Motor neuron (in vitro differentiated cells): ENCODE measurements at regions not wholly inside any gene's neighbourhood (a gene's known extent, or its start where the extent isn't known, plus 50 kb on each side); places are given as distances from the start of the nearest gene placed in this dataset.

Experiments used
- ATAC-seq, 8 experiments: fragments of 200-7000 bp; cut with Tn5 transposase; replicated peaks in 6 of 8; 2 replicates each; pipeline ENCODE4 v1.8.0; 2021; ENCODE audit warnings: mild to moderate bottlenecking in 8 of 8, moderate library complexity in 8 of 8
- H3K27ac ChIP-seq, 2 donors: fragments of 250-450 bp; sonication (Bioruptor Pico); 2 replicates each; pipeline ENCODE4 v1.9.0; 2021; ENCODE audit warnings: antibody characterized with exemption in 2 of 2, mild to moderate bottlenecking in 2 of 2, moderate library complexity in 1 of 2
- H3K4me1 ChIP-seq, 2 donors: fragments of 250-450 bp; sonication (Bioruptor Pico); replicated peaks in 1 of 2; 2 replicates each; pipeline ENCODE4 v1.6.1; 2021; ENCODE audit warnings: antibody characterized with exemption in 2 of 2, mild to moderate bottlenecking in 2 of 2, moderate library complexity in 1 of 2
- H3K4me3 ChIP-seq, 5 donors: fragments of 250-450 bp; sonication (Bioruptor Pico); 2 replicates each; pipeline ENCODE4 v1.9.0; 2021; ENCODE audit warnings: antibody characterized with exemption in 5 of 5, mild to moderate bottlenecking in 5 of 5, moderate library complexity in 4 of 5
- WGBS, 10 experiments: fragments of 450-650 bp; shearing (Covaris generic); methylation state at CpG; one replicate each; pipeline ENCODE4 v1.0.0; 2022; 5-methylcytosine and 5-hydroxymethylcytosine counted together
- in situ Hi-C, 9 experiments: fragments of 400-800 bp; cut with MboI; loops; one replicate each; pipeline ENCODE4 v1.15.0; 2021; ENCODE audit warnings: low sequenced_read_pairs in 9 of 9, low pct_unique_long_range_greater_than_20kb in 2 of 9; ENCODE audit not compliant: unreplicated experiment in 9 of 9

DNA sequence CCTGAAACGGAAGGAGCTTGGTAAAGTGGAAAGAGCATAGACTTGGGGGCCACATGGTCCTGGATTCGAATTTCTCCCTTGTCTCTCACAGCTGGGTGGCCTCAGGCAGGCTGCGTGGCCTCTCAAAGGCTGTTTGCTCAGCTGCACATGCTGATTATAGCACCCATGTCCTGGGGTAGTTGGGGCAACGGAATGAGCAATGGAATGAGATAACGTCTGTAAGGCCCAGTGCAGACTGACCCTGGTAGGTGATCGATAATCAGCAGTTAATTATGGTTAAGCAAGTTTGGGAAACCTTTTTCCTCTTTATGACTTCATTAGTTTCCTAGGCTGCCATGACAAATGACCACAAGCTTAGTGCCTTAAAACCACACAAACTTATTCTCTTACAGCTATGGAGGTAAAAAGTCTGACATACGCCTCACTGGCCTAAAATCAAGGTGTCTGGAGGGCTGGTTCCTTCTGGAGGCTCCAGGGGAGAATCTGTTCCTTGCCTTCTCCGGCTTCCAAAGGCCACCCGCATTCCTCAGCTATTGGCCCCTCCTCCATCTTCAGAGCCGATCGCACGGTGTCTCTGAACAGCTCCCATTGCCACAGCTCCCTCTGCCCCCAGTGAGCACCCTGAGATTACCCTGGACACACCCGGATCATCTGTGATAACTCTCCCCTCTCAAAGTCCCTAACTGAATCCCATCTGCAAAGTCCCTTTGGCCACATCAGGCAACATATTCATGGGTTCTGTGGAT lies 294.9 kb upstream of the FOXF1 start:
- no peaks in the 10 kb centered on the region for H3K4me1 ChIP-seq
- no peak overlapping the region for H3K4me3 ChIP-seq
- in situ Hi-C loops: no loop called here
- H3K27ac ChIP-seq: no peak overlapping the region
- WGBS, 10 experiments: 0 to 93% (median 69%) methylated on average over 1 to 10 of the region's 13 CpGs; no CpG with 5 or more reads in 1 of the 10 experiments
- no peak for ATAC-seq

DNA sequence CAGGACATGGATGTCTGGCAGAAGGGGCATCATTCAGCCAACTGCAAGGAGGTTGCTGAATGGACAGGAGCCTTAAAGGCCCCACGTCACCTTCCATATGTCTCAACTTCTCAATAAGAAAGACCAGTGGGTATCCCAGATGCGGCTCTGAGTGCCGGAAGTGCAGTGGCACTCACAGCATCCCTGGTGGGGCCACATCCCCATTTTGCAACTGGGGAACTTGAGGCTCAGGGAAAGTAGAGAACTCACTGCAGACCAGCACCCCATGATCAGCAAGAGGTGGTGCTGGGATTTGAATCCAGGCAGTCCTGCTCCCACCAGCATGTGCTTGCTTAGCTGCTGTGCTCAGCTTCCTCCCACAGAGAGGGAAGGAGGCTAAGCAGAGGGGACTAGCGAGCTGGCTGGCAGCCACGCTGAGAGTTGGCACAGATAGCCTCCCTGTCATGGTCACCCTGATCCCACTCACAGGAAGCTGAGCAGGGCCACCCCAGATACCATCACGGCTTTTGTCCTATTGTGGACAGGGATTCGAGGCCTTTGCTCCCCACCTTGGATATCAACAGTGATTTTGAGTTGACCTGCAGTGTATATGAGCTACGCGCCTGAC lies 294.2 kb upstream of the FOXF1 start:
- WGBS, 10 experiments: 60 to 96% (median 68%) methylated on average over 2 to 7 of the region's 9 CpGs; no CpG with 5 or more reads in 5 of the 10 experiments
- ATAC-seq: no peak
- in situ Hi-C loops: no loop called here
- no peaks in the 10 kb centered on the region for H3K4me1 ChIP-seq
- H3K4me3 ChIP-seq: no peak overlapping the region
- H3K27ac ChIP-seq: no peak overlapping the region

DNA sequence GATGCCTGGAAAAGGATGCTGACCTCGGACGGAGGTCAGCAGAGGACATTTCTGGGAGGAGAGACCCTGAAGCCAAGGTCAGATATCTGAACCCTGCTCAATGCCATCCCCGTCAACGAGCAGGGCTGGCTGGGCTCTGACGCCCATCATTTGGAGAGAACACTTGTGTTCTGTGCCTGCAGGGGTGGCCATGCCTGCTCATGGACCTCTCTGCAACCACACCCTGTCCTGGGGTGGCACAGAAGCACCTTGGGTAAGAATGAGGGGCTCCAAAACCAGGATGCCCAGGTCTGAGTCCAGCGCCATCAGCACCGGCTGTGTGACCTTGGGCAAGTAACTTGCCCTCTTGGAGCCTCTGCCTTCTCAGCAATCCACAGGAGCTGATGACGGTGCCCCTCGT lies 293.7 kb upstream of the FOXF1 start:
- 20 to 90% (median 70%) methylated on average over 2 to 8 of the region's 9 CpGs; no CpG with 5 or more reads in 3 of the 10 experiments for WGBS, 10 experiments
- in situ Hi-C loops: no loop called here
- no peak for ATAC-seq
- Histone ChIP-seq H3K4me1 (no peaks in the 10 kb centered on the region), H3K27ac (no peak overlapping the region), H3K4me3 (no peak overlapping the region)

DNA sequence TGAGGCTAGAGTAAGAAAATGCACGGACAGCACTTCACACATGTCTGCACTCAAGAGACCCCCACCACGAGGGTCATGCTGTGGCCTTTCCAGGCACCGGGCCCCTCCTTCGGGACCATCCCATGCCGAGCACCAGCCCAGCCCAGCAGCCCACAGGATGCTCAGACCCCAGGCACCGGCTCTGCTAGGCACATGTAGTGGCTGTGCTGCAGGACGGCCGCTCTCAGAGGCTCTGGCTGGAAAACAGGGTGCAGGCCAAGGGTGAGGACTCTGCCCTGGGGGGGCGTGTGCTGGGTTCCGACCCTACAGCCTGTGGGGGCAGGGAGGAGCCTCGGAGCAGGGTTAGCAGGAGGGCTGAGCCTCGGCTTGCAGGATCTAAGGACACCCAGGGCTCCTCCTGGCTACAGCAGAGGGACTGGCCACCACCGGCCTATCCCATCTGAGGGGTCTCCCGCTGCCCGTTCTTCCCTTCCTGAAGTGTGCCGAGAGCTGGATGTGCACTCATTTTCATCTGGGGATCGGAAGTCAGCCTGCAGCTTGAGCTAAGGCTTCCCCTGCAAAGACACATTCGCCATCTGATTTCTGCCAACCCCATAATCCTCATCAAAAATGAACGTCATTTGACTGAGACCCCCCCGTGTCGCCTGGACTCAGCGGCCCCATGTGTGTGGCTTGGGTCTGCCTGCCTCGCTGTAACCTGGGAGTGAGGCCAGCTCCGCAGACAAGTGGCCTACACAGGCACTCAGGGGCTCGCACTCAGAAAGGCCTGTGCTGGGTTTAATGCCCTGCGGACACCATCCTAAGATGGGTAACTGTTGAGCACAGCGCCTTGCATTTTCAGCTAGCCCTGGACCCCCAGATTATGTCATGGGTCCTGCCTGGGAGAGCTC lies 293.1 kb upstream of the FOXF1 start:
- 0 to 87% (median 76%) methylated on average over 1 to 11 of the region's 27 CpGs; no CpG with 5 or more reads in 2 of the 10 experiments for WGBS, 10 experiments
- no peak overlapping the region for H3K27ac ChIP-seq
- no peak for ATAC-seq
- in situ Hi-C loops: no loop called here
- H3K4me3 ChIP-seq: no peak overlapping the region
- H3K4me1 ChIP-seq: no peaks in the 10 kb centered on the region

DNA sequence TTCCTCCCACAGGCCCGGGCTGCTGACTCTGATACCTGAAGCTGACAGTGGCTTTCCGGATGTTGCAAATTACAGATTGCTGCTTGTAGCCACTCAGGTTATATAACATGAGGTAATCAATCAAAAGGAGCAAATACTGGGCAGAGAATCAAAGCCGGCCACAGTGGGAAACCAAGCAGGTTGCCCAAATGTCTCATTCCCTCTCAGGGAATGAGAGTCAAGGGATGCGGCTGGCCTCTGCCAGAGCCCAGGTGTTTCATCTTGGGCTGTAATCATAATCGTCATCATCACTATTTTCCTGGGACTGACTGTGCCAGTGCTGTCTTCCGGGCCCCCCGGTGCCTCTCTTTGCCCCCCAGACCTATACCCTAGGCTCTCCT lies 292.4 kb upstream of the FOXF1 start:
- in situ Hi-C loops: no loop called here
- no peak overlapping the region for H3K4me3 ChIP-seq
- no peak overlapping the region for H3K27ac ChIP-seq
- H3K4me1 ChIP-seq: no peaks in the 10 kb centered on the region
- WGBS, 10 experiments: 50 to 83% (median 71%) methylated on average over 1 to 4 of the region's 7 CpGs; no CpG with 5 or more reads in 1 of the 10 experiments
- ATAC-seq: no peak

DNA sequence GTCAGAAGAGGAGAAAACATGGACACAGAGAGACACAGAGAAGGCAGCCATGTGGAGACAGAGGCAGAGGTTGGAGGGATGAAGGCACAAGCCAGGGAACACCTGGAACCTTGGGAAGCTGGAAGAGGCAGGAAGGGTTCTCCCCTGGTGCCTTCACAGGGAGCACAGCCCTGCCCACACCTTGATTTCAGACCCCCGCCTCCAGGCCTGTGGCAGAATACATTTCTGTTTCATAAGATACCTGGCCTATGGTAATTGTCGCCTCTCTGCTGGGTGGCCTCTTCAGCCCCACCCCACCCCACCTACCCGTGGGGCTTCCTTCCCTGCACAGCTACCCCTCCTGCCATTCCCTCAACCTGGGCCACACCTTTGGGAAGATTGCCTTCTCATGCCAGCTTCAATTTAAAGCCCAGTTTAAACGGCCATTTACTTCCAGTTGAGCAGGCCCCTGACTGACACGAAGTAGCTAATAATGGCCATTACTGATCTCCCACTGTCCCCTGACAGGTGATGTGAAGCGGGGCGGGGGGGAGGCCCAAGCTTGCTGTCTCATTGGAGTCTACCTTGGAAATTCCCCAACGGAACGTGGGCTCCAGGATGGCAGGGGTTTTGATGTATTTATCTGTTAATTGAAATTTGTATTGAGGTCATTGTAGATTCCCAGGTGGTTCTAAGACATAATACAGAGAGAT lies 291.7 kb upstream of the FOXF1 start:
- no peaks in the 10 kb centered on the region for H3K4me1 ChIP-seq
- 0 to 56% (median 40%) methylated on average over 1 to 5 of the region's 9 CpGs; no CpG with 5 or more reads in 5 of the 10 experiments for WGBS, 10 experiments
- H3K4me3 ChIP-seq: no peak overlapping the region
- no peak for ATAC-seq
- in situ Hi-C loops: no loop called here
- H3K27ac ChIP-seq: no peak overlapping the region

DNA sequence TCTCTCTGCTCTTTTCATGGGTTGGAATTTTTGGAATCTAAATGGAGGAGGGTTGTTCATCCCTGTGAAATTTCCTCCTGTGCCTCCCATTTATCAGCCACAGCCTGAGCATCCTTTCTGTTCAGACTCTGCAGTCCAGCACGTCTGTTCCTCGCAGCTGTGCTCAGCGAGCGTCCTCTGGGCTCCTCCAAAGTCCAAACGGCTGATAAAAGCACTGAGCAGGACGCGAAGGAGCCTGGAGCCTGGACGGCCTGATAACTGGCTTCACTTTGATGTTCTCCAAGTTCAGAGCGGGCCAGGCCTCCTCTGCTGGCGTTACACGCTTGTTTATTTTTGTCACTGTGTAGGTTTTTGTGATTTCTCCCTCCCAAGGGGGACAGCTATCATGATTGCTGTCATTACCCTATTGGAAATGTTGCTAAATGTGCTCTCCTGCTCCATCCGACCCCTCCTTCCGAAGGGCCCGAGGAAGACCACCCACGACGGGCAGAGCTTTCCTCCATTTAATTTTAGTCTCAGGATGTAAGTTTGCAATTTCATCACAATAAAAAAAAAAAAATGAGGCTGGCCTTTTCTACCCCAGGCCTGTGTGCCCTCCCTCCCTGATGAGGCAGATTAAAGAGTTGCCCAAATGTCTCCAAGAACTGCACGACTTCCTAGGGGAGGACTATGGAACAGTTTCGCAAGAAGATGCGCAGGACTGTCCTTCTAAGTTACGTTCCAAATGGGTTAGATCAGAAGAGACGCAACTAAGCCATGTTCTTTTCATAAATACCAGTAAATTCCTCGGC lies 290.5 kb upstream of the FOXF1 start:
- WGBS, 10 experiments: 6 to 100% (median 65%) methylated on average over 1 to 15 of the region's 22 CpGs; no CpG with 5 or more reads in 1 of the 10 experiments
- Histone ChIP-seq H3K4me1 (no peaks in the 10 kb centered on the region), H3K4me3 (no peak overlapping the region), H3K27ac (no peak overlapping the region)
- in situ Hi-C loops: no loop called here
- ATAC-seq: no peak

DNA sequence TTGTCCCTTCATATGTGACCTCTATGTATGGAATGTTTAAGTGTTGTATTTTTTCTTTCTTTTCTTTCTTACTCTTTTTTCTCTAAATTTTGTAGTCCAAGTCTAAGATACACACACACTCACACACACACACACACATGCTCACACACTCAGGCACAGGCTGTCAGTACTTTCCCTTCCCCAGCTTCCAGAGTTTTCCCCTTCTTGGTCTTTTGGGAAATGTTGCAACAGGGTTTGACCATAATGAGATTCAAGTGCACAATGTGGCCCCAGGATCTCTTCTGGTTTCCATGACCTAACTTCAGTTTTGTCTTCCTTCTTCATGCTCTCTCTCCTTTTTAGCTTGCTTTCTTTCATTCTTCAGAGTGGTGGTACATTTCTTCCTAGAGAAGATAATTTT lies 289.8 kb upstream of the FOXF1 start:
- no peaks in the 10 kb centered on the region for H3K4me1 ChIP-seq
- ATAC-seq: no peak
- no peak overlapping the region for H3K27ac ChIP-seq
- in situ Hi-C loops: no loop called here
- no peak overlapping the region for H3K4me3 ChIP-seq

DNA sequence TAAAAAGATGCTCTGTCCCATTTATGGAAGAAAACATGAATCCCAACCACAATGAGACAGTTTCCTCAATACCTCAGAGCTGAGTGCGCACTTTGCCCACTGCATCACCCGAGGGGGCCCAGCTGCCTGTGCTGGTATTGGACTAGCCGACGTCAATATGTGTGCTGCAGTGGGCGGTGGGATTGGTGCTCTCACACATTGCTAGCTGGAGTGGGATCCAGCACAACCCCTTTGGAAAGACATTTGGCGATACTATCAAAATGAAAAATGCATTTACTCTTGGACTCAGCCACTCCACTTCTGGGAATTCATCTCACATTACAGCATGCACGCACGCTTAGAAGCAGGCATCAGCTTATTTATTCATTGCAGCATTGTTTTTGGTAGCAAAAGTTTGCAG lies 289.2 kb upstream of the FOXF1 start:
- no peak overlapping the region for H3K4me3 ChIP-seq
- in situ Hi-C loops: no loop called here
- WGBS, 10 experiments: 63 to 93% (median 88%) methylated on average over 2 to 6 of the region's 8 CpGs; no CpG with 5 or more reads in 4 of the 10 experiments
- ATAC-seq: no peak
- no peak overlapping the region for H3K27ac ChIP-seq
- no peaks in the 10 kb centered on the region for H3K4me1 ChIP-seq

DNA sequence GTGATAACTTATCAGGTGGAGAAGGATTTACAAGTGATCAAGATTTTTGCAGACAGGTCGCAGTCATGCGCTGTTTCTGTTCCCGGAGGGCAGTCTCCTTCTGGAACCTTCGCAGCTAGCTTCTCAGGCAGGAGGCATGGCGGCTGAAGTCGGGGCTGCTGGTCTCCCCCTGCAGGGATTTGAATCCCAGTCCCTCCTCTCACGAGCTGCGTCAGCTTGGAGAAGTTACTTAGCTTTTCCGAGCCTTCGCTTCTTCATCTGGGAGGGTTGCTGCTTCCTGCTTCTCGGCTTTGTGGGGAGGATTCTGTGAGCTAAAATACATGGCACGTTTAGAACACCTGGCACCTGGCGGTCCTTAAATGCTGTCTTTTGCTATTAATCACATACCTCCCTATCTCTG lies 287.8 kb upstream of the FOXF1 start:
- Histone ChIP-seq H3K4me3 (no peak overlapping the region), H3K27ac (no peak overlapping the region), H3K4me1 (no peaks in the 10 kb centered on the region)
- 4 to 66% (median 57%) methylated on average over 3 to 9 of the region's 13 CpGs; no CpG with 5 or more reads in 1 of the 10 experiments for WGBS, 10 experiments
- in situ Hi-C loops: no loop called here
- peak in 2 of 8 experiments; percentile 12 to 24 for ATAC-seq

DNA sequence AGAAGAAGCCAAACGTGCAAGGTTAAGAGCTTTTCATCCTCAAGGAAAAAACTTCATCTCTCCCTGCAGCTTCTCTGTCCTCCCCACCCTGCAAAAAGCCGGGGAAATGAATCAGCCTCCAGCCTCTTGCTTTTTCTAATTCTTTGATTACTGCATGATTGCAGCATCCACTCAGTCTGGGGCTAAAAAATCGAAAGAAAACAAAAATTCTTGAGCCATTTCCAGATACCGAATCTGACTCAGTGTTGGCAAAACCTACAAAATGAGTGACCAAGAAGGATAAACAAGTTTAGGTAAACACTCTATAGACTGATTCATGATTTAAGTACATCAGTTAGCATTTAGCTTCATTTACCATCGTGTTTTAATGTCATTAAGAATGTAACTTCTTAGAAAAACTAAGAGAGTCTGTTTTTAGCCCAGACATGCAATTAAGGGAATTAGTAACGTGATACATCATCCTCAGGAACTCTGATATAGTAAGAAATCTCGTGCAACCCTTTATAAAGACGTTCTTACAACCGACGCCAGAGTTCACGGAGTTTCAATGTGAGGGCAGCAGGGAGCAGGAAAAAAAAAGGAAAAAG lies 287.3 kb upstream of the FOXF1 start:
- peak in 2 of 8 experiments; percentile 74 to 77 for ATAC-seq
- Histone ChIP-seq H3K27ac (no peak overlapping the region), H3K4me3 (no peak overlapping the region), H3K4me1 (no peaks in the 10 kb centered on the region)
- 0 to 60% (median 46%) methylated on average over 3 to 11 of the region's 11 CpGs for WGBS, 10 experiments
- in situ Hi-C loops: no loop called here

DNA sequence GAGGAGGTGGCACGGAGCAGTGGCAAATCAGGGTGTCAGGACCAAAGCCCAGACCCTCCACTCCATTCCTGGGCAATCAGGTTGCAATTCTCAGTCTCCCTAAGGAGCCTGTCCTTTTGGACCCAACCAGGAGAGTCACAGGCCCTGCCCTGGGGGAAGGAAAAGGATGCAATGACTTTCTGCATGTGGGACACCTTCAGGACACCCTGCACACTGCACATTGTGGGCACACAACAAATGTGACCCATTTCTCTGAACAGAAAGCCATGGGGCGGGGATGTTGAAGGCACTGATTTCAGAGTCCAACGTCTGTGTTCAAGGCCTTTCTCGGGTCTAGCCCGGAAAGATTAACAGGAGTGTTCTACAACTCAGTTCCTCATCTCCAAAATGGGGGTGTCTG lies 286.2 kb upstream of the FOXF1 start:
- in situ Hi-C loops: no loop called here
- H3K27ac ChIP-seq: no peak overlapping the region
- H3K4me3 ChIP-seq: no peak overlapping the region
- H3K4me1 ChIP-seq: no peaks in the 10 kb centered on the region
- no peak for ATAC-seq
- 50 to 90% (median 67%) methylated on average over 1 to 5 of the region's 5 CpGs; no CpG with 5 or more reads in 5 of the 10 experiments for WGBS, 10 experiments
